RWPE2 (cell line): ENCODE measurements at regions not wholly inside any gene's neighbourhood (a gene's known extent, or its start where the extent isn't known, plus 50 kb on each side); places are given as distances from the start of the nearest gene placed in this dataset.

Experiments
- ATAC-seq: fragments of 200-7000 bp; cut with Tn5 transposase; 3 replicates; pipeline ENCODE4 v1.9.1; 2021; ENCODE audit warnings: low read depth
- DNase-seq: peaks from one replicate; pipeline ENCODE4 v3.0.0-alpha.2; 2020; ENCODE audit warnings: low spot score
- H3K27ac ChIP-seq: fragments of 450-650 bp; 2 replicates; pipeline ENCODE4 v1.5.1; 2017; ENCODE audit warnings: mild to moderate bottlenecking; ENCODE audit not compliant: poor library complexity, severe bottlenecking
- H3K27me3 ChIP-seq: fragments of 250-450 bp; sonication (Bioruptor Pico); 2 replicates; pipeline ENCODE4 v1.5.1; 2021; ENCODE audit warnings: mild to moderate bottlenecking, moderate library complexity; ENCODE audit not compliant: insufficient read depth, poor library complexity, severe bottlenecking
- H3K36me3 ChIP-seq: fragments of 250-450 bp; sonication (Bioruptor Pico); 2 replicates; pipeline ENCODE4 v1.5.1; 2020; ENCODE audit warnings: low read depth, mild to moderate bottlenecking, moderate library complexity
- H3K4me1 ChIP-seq: fragments of 250-450 bp; sonication (Bioruptor Pico); 2 replicates; pipeline ENCODE4 v1.5.1; 2021; ENCODE audit warnings: mild to moderate bottlenecking, moderate library complexity; ENCODE audit not compliant: insufficient read depth, poor library complexity, severe bottlenecking
- H3K4me3 ChIP-seq: fragments of 250-450 bp; sonication (Bioruptor Pico); 2 replicates; pipeline ENCODE4 v1.5.1; 2021; ENCODE audit warnings: mild to moderate bottlenecking, moderate library complexity; ENCODE audit not compliant: severe bottlenecking
- H3K9me3 ChIP-seq: fragments of 250-450 bp; sonication (Bioruptor Pico); 2 replicates; pipeline ENCODE4 v1.5.1; 2021; ENCODE audit warnings: mild to moderate bottlenecking, moderate library complexity; ENCODE audit not compliant: severe bottlenecking
- TF ChIP-seq, protein P1 (sequence below): fragments of 450-650 bp; IDR thresholded peaks from one replicate; pipeline ENCODE4 v1.5.1; 2017; ENCODE audit warnings: mild to moderate bottlenecking, moderate library complexity; ENCODE audit not compliant: poor library complexity, severe bottlenecking

DNA sequence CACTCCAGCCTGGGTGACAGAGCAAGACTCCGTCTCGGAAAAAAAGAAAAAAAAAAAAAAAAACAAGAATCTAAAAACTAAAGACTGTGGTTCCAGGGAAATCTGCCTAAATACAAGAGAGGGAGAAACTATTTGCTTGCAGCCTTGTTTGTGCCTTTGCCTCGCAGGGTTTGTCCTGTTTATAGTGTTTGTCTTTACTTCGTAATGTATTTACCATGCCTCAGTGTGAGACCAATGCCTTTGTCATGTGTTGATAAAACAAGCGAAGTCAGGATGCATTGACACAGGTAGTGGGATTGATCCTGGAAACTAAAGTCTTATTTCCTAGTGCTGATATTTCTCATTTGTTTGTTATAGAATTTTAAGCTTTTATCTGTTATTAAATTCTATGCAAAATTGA is 199.0 kb downstream of the EXOC5 start:
- H3K36me3 ChIP-seq = no peaks in the 10 kb centered on the region
- TF ChIP-seq, protein P1, sequence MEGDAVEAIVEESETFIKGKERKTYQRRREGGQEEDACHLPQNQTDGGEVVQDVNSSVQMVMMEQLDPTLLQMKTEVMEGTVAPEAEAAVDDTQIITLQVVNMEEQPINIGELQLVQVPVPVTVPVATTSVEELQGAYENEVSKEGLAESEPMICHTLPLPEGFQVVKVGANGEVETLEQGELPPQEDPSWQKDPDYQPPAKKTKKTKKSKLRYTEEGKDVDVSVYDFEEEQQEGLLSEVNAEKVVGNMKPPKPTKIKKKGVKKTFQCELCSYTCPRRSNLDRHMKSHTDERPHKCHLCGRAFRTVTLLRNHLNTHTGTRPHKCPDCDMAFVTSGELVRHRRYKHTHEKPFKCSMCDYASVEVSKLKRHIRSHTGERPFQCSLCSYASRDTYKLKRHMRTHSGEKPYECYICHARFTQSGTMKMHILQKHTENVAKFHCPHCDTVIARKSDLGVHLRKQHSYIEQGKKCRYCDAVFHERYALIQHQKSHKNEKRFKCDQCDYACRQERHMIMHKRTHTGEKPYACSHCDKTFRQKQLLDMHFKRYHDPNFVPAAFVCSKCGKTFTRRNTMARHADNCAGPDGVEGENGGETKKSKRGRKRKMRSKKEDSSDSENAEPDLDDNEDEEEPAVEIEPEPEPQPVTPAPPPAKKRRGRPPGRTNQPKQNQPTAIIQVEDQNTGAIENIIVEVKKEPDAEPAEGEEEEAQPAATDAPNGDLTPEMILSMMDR = no peak
- H3K27me3 ChIP-seq = peaks cover 45% of the 10 kb centered on the region
- ATAC-seq (no peak), DNase-seq (no peak)
- no peaks in the 10 kb centered on the region for H3K4me1 ChIP-seq
- H3K4me3 ChIP-seq = no peak overlapping the region
- no peaks in the 10 kb centered on the region for H3K9me3 ChIP-seq
- H3K27ac ChIP-seq = no peak overlapping the region

DNA sequence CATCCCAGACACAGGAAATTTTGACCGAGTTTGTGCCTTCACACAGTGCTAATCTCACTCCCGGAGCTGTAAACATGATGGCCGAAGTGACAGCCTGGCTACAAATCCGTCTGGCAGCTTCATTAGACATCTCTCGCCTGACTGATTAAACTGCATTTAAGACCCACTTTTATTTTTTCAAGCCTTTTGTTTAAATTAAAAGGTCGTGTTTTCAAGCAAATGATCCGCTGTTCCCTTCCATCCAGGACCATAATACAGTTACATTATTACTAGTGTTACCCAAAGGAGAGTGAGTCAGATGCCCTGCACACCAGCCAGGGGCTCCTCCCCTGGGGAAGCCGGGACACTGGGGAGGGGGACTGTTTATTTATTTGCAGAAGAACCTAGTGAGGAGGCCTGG is 200.2 kb downstream of the EXOC5 start:
- H3K27ac ChIP-seq = no peak overlapping the region
- no peaks in the 10 kb centered on the region for H3K9me3 ChIP-seq
- no peaks in the 10 kb centered on the region for H3K36me3 ChIP-seq
- no peak for ATAC-seq
- H3K27me3 ChIP-seq = peaks cover 49% of the 10 kb centered on the region
- DNase-seq = no peak
- TF ChIP-seq, protein P1 = no peak
- H3K4me1 ChIP-seq = no peaks in the 10 kb centered on the region
- no peak overlapping the region for H3K4me3 ChIP-seq

DNA sequence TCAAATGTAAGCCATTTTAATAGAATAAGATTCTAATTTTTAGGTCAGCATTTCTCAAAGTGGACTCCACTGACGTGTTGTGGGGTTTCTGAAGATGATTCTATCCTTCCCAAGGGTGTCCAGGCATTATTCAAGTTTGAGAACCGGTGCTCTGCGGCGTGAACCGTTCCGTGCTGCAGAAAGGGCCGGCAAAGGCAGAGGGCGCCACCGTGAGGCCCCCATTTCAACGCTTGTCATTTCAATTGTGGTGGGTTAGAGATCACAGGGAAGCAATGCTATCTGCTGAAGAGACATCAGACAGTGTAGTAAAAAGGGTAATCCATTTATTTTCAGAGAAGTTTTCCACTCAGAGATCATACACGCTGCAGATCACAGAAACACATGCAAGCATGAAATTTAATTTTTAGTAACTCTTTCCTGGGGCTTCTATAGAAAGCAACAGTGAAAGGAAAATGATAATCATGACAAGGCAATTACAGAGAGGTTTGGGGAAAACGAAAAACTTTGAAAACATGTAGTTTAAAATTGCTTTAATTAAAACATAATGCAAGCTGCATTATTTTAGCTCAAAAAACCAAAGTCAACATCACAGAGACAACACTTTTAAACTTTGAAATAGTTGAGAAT is 201.7 kb downstream of the EXOC5 start:
- Histone ChIP-seq H3K27ac (no peak overlapping the region), H3K4me3 (no peak overlapping the region), H3K9me3 (no peaks in the 10 kb centered on the region), H3K4me1 (no peaks in the 10 kb centered on the region), H3K27me3 (peaks cover 48% of the 10 kb centered on the region), H3K36me3 (no peaks in the 10 kb centered on the region)
- 0 out of 3 replicates have a peak, but pooled peaks have one; percentile 17 for ATAC-seq
- TF ChIP-seq, protein P1 = peak; percentile 59
- DNase-seq = no peak

DNA sequence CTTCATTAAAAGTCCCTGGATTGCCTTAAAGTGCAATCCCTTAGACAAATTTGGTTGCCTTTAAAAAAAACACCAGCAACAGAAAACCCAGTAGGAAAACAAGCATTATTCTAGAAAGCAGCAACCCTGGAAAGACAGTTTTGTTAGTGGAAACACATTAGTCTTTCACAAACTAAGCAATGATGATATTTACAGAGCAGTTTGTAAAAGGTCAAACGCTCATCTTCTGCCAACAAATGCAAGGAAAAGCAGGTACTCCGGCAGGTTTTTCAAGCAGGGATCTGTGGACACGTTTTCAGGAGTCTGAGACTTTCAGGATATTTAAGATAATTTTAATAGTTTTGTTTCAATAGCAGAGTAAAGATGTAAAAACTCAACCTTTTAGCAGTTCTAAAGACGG is 202.2 kb downstream of the EXOC5 start:
- H3K9me3 ChIP-seq = no peaks in the 10 kb centered on the region
- no peaks in the 10 kb centered on the region for H3K36me3 ChIP-seq
- no peaks in the 10 kb centered on the region for H3K4me1 ChIP-seq
- TF ChIP-seq, protein P1 = no peak
- H3K4me3 ChIP-seq = no peak overlapping the region
- DNase-seq (no peak), ATAC-seq (no peak)
- peaks cover 43% of the 10 kb centered on the region for H3K27me3 ChIP-seq
- H3K27ac ChIP-seq = no peak overlapping the region

DNA sequence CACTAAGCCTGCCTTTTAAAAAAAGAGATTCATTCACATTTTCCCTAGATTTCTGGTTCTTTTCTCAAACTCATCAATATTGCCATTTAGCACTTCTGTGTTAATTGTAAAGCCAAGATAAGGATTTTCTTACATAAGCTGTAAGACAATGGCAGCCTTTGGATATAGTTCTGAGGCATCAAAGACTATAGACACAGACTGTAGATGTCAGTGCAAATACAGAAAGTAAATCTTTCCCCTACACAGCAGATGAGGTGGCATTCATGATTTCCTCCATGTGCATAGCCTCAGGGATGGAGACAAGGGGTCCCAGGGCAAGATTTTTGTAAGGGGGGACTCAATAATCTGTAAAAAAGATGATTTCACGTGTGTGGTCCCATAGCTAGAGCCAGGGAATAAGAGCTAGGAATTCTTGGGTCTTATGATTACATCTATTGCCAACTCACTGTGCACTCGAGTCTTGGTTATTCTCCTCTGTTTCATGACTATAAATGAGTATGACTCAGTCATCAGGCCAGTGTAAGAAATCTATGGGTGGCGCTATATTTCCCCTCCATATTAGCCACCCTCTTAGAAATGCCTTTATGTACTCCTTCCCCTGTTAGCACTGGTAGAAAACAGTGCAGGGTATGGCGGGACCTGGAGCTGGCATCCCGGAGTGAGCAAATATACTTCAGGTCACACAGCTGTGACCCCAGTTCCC is 207.5 kb downstream of the EXOC5 start:
- TF ChIP-seq, protein P1 = no peak
- Histone ChIP-seq H3K4me1 (peaks cover 3% of the 10 kb centered on the region), H3K27me3 (peaks cover 11% of the 10 kb centered on the region), H3K27ac (no peak overlapping the region), H3K36me3 (no peaks in the 10 kb centered on the region), H3K9me3 (no peaks in the 10 kb centered on the region), H3K4me3 (no peak overlapping the region)
- ATAC-seq = no peak
- no peak for DNase-seq
